NCI-H1048 (cell line): ENCODE measurements at regions not wholly inside any gene's neighbourhood (a gene's known extent, or its start where the extent isn't known, plus 50 kb on each side); places are given as distances from the start of the nearest gene placed in this dataset.
A peak's percentile ranks its signal among the peaks of the same experiment; 100 is the strongest.

ENCODE experiments used
- DNase-seq: peaks from one replicate; lab custom pipeline; 2025; lab: John Stamatoyannopoulos, UW

- no peak for DNase-seq
Observed at GRCh38 chr3:168307893-168308292, 212.2 kb upstream of the GOLIM4 start.

GRCh38 chr3:168295027-168295426 is 199.3 kb upstream of the GOLIM4 start:
- no peak for DNase-seq

- DNase-seq: no peak
Observed at GRCh38 chr3:168292296-168292695, 196.6 kb upstream of the GOLIM4 start.

- no peak for DNase-seq
Observed at GRCh38 chr3:168289471-168290008, 193.8 kb upstream of the GOLIM4 start.

GRCh38 chr3:168288511-168289401 is 193.0 kb upstream of the GOLIM4 start:
- DNase-seq: no peak

GRCh38 chr3:168285506-168285905 is 189.8 kb upstream of the GOLIM4 start:
- DNase-seq: no peak

- DNase-seq: no peak
Observed at GRCh38 chr3:168284728-168285127, 189.0 kb upstream of the GOLIM4 start.

GRCh38 chr3:168275662-168276061 is 179.9 kb upstream of the GOLIM4 start:
- DNase-seq: no peak

- no peak for DNase-seq
Observed at GRCh38 chr3:168273917-168274316, 178.2 kb upstream of the GOLIM4 start.

- no peak for DNase-seq
Observed at GRCh38 chr3:168273036-168273435, 177.3 kb upstream of the GOLIM4 start.

- no peak for DNase-seq
Observed at GRCh38 chr3:168272343-168272985, 176.7 kb upstream of the GOLIM4 start.

GRCh38 chr3:168271932-168272331 is 176.2 kb upstream of the GOLIM4 start:
- no peak for DNase-seq

- no peak for DNase-seq
Observed at GRCh38 chr3:168269001-168269400, 173.3 kb upstream of the GOLIM4 start.

- no peak for DNase-seq
Observed at GRCh38 chr3:168267179-168267578, 171.5 kb upstream of the GOLIM4 start.

- DNase-seq: no peak
Observed at GRCh38 chr3:168266335-168266734, 170.6 kb upstream of the GOLIM4 start.

GRCh38 chr3:168262887-168263286 is 167.2 kb upstream of the GOLIM4 start:
- DNase-seq: no peak

GRCh38 chr3:168260859-168261258 is 165.1 kb upstream of the GOLIM4 start:
- DNase-seq: no peak

GRCh38 chr3:168251371-168251770 is 155.6 kb upstream of the GOLIM4 start:
- DNase-seq: no peak

GRCh38 chr3:168250415-168250861 is 154.7 kb upstream of the GOLIM4 start:
- DNase-seq: no peak

GRCh38 chr3:168249550-168250414 is 154.1 kb upstream of the GOLIM4 start:
- peak; percentile 44 for DNase-seq

- DNase-seq: no peak
Observed at GRCh38 chr3:168249205-168249549, 153.5 kb upstream of the GOLIM4 start.
